NCI-H524 (cell line): ENCODE measurements at regions not wholly inside any gene's neighbourhood (a gene's known extent, or its start where the extent isn't known, plus 50 kb on each side); places are given as distances from the start of the nearest gene placed in this dataset.
"Not testable (repeated sequence)": the region's sequence is repeated elsewhere in the genome, so short reads cannot be mapped to it uniquely, and the experiment has no call there.

Experiments used
- DNase-seq, 2 experiments: peaks; one replicate each; lab custom pipeline; 2025; lab: John Stamatoyannopoulos, UW

DNA sequence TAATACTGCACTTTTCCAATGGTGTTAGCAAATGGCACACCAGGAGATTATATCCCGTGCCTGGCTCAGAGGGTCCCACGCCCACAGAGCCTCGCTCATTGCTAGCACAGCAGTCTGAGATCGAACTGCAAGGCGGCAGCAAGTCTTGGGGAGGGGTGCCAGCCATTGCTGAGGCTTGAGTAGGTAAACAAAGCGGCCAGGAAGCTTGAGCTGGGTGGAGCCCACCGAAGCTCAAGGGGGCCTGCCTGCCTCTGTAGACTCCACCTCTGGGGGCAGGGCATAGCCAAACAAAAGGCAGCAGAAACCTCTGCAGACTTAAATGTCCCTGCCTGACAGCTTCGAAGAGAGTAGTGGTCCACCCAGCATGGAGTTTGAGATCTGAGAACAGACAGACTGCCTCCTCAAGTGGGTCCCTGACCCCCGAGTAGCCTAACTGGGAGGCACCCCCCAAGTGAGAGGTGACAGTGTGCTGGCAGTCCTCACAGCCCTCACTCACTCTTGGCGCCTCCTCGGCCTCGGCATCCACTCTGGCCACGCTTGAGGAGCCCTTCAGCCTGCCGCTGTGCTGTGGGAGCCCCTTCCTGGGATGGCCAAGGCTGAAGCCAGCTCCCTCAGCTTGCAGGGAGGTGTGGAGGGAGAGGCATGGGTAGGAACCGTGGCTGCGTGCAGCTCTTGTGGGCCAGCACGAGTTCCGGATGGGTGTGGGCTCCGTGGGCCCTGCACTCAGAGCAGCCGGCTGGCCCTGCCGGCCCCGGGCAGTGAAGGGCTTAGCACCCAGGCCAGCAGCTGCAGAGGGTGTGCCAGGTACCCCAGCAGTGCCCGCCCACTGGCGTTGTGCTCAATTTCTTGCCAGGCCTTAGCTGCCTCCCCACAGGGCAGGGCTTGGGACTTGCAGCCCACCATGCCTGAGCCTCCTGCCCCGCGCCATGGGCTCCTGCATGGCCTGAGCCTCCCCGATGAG lies 188.0 kb downstream of the MMUT start:
- DNase-seq = not testable (repeated sequence)

DNA sequence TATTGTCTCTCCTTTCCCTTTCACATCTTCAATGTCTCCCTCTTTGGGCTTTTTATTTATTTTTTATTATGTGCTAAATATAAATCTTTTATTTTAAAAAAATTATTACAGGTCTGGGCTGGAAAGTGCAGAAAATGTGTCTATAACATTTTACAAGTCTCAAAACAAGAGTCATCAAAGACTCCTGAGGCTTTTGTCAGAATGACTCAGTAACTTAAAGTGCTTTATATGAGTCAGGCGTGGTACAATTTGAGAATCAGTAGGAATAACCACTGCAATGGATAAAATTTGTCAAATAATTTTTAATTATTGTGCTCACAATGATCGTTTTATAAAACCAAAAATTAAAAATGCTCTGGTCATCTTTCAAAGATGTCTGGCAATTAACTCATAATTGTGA lies 193.9 kb downstream of the MMUT start:
- no peak for DNase-seq

GRCh38 chr6:49264909-49265308 lies 198.1 kb downstream of the MMUT start:
- no peak for DNase-seq

- DNase-seq = no peak
Measured at GRCh38 chr6:49264496-49264895, 198.6 kb downstream of the MMUT start.

- no peak for DNase-seq
Measured at GRCh38 chr6:49257549-49257948, 205.5 kb downstream of the MMUT start.

DNA sequence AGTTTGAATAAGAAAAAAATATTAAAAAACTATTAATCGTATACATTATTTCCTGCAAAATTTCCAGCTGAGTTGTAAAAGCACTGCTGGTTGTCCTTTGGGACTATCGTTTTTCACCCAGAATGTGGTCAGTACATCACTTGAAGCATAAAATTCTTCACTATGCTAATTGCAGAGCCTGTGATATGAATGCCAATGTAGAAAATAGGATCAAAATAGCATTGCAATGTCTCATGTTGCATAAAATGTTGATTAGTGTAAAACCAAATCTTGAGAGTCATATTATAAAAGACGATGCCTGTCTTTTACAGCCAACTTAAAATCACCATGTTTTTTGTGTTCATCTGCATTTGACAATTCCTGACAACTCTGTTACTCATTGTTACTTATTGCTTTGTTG lies 207.7 kb downstream of the MMUT start:
- DNase-seq = no peak

- DNase-seq = no peak
Measured at GRCh38 chr6:49252901-49253300, 210.2 kb downstream of the MMUT start.

GRCh38 chr6:49233483-49233882 lies 229.6 kb downstream of the MMUT start:
- no peak for DNase-seq

DNA sequence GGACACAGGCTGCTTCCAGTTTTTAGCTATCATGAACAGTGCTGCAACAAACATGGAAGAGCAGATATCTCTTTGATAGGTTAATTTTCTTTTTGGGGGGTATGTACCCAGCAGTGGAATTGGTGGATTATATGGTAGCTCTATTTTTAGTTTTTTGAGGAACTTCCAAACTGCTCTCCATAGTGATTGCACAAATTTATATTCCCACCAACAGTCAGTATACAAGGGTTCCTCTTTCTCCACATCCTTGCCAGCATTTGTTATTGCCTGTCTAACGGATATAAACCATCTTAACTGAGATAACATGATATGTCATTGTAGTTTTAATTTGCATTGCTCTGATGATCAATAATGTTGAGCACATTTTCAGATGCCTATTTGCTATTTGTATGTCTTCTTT lies 237.6 kb downstream of the MMUT start:
- no peak for DNase-seq

- DNase-seq = no peak
Measured at GRCh38 chr6:49220293-49220692, 242.8 kb downstream of the MMUT start.

GRCh38 chr6:49205526-49205925 lies 257.5 kb downstream of the MMUT start:
- no peak for DNase-seq

GRCh38 chr6:49202924-49203536 lies 260.0 kb downstream of the MMUT start:
- no peak for DNase-seq

GRCh38 chr6:49198015-49198414 lies 265.0 kb downstream of the MMUT start:
- no peak for DNase-seq

DNA sequence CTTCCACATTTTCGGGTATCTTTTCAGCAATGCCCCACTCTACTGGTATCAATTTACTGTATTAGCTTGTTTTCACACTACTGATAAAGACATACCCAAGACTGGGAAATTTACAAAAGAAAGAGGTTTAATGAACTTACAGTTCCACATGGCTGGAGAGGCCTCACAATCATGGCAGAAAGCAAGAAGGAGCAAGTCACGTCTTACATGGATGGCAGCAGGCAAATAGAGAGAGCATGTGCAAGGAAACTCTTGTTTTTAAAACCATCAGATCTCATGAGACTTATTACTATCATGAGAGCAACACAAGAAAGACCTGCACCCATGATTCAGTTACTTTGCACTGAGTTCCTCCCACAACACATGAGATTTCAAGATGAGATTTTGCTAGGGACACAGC lies 300.7 kb downstream of the MMUT start:
- DNase-seq = not testable (repeated sequence)

DNA sequence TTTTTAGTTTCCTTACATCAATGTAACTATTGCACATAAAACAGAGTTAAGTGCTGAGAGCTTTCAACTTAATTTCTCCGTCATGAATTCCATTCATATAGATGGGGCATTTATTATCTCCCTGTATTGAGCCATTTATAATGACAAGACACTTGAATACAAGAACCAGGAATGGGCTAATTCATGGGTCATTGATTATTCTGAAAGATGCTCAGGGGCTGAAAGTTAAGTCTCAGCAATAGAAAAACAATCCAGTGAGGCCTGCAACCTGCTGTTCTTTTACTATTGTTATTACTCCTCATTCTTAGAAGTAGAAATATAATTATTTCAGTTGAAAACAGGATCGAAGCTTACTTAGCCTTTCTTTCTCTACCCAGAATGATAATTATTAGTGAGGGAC lies 307.7 kb downstream of the MMUT start:
- DNase-seq = no peak

DNA sequence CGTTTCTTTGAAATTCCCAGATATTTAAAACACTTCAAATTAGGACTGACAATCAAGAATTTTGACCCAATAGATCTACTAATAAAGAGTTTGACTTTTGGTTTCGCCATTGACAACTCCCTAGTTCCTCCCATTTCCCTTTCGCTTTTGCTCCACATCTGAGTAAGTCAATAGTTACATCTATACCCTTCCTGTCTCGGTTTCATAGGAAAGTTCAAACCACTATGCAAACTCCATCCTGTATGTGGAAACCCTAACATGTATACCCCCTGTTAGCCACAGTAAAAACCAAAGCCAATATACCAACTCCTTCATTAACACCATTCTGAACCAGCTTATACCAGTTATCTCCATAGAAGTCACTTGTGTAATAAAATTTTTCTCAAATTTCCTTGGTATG lies 311.1 kb downstream of the MMUT start:
- no peak for DNase-seq

- no peak for DNase-seq
Measured at GRCh38 chr6:49151461-49151860, 311.6 kb downstream of the MMUT start.

DNA sequence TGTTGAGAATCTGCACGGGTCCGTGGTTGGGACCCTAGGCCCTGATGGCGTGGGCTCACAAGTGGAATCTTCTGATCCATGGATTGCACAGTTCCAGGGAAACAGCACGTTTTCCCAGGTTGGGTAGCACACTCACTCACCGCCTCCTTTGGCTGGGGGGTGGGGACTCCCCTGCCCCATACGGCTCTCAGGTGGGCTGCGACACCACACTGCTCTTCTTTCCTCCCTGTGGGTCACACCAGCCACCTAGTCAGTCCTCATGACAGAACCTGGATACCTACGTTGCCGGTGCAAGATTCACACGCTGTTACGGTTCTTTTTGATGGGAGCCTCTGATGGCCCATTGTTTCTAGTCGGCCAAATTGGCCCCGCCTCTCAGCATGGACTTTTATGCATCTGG lies 312.0 kb downstream of the MMUT start:
- DNase-seq = no peak

- DNase-seq = no peak
Measured at GRCh38 chr6:49145280-49145679, 317.8 kb downstream of the MMUT start.

DNA sequence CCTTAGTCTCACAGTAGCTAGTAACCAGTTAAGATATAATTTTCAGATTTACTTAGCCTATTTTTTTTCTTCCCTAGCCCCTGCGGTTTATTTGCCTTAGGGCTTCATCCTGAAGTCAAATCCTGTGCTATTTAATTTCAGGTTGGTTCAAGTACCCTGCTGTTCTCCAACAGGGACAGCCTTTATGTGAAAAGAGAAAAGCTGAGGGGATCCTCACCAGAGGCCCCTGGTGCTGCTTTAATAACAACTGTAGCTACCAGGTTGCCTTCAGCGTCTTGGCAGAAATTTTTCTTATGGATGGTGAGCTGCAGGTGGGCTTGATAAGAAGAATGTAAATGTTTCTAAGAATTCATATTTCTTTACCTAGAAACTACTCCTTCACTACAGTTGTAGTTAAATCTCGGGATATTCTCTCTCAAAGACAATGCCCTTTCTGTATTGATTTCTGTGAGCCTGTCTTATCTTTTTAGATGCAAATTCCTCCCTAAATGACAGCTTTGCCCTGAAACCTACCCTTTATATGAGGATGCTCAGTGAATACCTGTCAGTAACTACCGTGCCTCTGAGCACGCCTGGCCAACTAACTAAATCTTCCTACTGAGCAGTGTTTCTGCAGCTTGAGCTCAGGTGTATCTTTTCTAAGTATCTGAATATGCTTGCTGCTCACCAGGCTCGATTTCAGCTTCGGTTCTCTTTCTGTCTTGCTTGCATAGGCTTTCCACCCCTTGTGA lies 320.5 kb downstream of the MMUT start:
- DNase-seq = no peak

GRCh38 chr6:49121970-49122369 lies 341.1 kb downstream of the MMUT start:
- DNase-seq = no peak

- DNase-seq = no peak
Measured at GRCh38 chr6:49118478-49118877, 344.6 kb downstream of the MMUT start.

DNA sequence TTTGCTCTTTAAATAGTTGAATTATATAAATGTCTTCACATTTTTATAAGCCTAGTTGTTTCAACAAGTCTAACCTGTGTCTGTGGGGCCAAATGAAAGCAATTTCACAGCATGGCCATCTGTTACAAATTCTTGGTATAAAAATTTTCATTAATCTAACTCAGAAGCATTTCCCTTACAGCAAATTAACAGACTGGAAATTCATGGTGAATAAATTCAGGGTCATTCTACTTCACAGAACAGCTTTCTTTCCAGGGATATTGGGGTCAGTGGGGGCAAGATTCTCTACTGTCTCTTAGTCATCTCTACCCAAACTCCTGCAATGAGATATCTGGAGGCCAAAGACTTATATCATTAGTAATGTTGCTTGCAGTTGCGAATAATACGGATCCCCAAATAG lies 352.1 kb downstream of the MMUT start:
- no peak for DNase-seq
